ENCODE measurements at regions not wholly inside any gene's neighbourhood (a gene's known extent, or its start where the extent isn't known, plus 50 kb on each side); places are given as distances from the start of the nearest gene placed in this dataset.

- TF ChIP-seq CTCF (IDR thresholded peaks at IDR 0.05) (no peak), POLR2AphosphoS5 (IDR thresholded peaks at IDR 0.05) (no peak)
These were observed 158.2 kb upstream of the TSC22D2 start for GRCh38 chr3:150249779-150250470.
